KG1 (cell line): ENCODE measurements at regions not wholly inside any gene's neighbourhood (a gene's known extent, or its start where the extent isn't known, plus 50 kb on each side); places are given as distances from the start of the nearest gene placed in this dataset.
"Not testable (repeated sequence)": the region's sequence is repeated elsewhere in the genome, so short reads cannot be mapped to it uniquely, and the experiment has no call there.

ENCODE experiments used
- DNase-seq: peaks from one replicate; lab custom pipeline; 2025; lab: John Stamatoyannopoulos, UW

DNA sequence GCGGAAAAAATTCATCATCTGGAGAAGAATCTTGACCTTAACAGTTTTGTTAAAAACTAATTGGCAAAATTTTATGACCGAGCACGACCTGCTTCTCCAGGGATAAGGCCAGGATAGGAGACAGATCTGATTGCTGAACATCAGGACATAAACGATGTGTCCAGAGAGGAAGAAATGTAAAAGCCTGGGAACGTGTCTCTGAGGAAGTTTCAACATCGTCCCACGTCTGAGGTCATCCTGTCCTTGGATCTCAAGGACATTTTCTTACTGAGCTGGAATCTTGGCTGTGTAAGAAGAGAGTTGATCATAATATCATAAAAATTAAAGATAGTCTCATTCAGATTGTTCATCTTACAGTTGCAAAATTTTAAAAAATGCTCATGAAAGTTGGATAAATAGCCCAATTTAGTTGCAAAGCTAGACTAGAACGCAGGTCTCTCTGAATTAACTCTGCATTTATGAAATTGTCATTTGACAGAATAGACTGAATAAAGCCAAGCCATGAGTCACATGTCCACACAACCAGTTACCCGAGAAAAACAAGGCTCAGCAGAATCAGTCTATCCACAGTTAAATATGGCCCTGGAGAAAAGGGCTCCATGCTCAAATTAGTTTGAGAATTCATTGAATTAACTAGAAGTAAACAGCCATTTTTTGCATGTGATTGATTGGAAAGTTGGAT is 120.0 kb upstream of the EGFR start:
- no peak for DNase-seq

DNA sequence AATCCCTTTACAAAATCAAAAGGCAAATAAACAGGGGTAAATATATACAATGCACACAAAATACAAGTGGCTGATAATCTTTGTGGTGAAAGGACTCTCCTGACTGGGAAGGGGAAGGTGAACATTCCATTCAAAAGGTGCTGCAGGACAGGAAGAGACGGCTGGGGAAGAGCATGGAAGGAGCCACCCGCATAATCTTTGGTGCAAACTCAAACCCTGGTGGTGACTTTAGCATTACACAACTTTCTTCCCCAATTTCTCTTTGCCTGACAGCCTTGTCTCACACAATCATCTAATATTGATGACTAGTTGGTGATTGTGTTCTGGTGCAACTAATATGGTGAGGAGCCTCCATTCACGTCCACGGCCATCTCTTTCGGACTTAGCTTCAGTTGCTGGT is 117.0 kb upstream of the EGFR start:
- DNase-seq: no peak

DNA sequence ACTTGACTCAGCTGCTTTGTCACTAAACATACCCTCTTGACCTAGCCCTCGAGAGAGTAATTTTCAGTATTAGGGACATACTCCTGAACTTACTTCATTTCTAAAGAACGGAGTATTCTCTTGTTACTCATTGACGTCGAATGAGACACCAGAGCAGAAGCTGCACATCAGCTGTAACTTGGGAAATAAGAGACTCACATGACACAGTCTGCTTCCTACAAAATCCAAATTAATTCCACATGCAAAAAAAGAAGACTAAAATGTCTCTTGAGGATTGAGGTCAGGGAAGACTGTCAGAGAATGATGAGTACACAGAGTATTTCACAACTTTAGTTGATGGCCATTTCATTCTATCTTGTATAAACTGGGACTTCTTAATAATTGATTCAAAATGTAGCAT is 114.7 kb upstream of the EGFR start:
- no peak for DNase-seq

DNA sequence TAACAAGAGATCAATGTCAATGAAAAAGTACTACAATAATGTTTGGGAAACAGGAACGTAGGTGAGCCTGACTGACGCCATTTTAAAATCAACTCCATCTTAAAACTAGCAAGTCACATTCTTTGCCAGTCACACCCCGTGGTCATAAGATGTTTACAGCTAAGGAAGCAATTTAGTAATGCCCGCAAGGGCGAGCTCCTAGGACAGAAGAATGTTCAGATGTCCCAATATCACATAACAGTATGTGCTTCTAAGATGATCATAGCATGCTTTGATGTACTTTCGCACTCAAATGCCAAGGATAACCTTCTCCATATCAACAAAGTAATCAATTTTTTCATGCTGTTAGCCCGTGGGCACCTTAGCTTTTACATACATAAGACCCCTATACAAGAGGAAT is 113.8 kb upstream of the EGFR start:
- no peak for DNase-seq

DNA sequence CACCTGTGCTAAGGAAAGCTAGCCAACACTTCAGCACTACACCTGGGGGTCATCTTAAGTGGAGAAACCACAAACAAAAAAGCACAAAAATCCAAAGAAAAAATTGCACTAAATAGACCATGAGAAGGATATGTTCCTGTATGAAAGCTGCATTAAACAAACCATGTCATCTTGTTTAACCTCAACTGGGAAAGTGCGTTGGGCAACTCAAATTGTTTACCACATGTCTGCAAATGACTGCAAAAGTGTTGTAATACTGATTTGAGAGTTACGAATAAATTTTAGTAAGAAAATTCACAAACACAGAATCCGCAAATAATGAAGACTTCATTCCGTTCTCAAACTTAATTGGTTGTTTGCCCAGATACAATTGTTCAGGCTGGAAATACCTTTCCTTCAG is 111.9 kb upstream of the EGFR start:
- no peak for DNase-seq

DNA sequence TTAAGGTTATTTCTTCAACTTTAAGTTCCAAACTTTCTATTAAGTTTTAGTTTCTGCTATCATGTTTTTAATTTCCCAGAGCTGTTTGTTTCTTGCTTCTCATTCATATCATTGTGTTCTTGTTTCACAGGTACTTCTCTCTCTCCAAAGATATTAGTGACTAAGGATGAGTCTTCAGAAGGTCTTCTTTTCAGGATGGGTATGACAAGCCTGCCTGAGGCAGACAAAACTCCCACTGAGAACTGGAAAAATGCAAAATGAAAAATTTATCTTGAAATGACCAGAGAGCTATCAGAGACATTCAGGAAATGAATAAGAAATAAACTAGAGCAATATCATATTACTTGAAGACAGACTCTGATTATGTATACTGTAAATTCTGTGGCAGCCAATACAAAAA is 110.8 kb upstream of the EGFR start:
- no peak for DNase-seq

DNA sequence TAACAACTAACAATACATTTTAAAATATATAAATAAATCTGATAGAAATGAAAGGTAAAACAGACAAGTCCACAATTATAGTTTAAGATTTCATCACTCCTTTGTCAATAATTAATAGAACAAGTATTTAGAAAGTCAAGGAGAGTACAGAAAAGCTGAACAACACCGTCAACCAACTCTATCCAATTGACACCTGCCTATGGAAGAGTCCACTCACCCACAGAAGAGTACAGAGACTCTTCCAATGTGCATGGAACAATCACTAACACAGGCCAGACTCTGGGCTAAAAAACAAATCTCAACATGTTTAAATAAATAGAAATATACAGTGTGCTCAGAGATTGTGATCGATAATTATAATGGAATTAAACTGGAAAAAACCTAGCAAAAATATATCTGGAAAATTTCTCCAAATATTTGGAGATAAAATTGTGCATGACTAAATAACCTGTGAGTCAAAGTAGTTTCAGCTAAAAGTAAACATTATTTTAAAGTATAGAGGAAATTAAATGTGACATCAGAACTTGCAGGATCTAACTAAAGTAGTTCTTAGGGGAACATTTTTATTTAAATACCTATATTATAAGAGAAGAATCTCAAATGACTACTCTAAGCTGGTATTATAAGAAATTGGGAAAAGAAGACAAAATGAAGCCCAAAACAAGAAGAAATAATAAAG is 109.9 kb upstream of the EGFR start:
- DNase-seq: no peak

DNA sequence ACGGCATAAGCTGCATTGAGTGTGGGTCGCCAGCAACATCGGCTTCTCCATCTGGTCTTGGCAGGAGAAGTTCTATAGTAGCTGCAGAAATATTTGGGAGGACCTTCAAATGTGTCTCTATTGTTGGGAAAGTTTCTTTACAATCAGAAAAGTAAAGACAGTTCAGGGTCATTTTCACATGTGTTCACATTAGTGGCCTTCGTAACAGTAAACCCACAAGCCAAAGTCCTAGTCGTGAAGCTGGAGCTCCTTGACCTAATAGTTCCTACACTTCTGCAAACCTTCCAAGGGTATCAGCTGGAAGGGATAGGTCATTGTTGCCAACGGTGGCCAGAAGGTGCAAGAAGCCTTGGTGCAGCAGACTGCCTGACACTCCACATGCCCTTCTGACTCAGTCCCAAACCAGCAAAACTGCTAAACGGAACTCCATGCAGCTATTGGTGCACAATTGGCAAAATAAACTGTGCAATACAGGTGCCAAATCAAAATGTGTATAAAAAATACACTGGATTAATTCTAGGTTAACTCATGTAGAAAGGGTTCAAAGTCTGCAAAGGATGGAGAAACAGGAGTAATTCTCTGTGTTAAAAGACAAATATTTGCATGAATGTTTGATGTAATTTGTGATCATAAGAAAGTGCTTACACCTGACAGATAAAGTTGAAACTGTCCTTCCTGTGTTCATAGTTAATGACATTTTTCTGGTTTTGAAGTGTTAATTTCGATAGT is 102.8 kb upstream of the EGFR start:
- no peak for DNase-seq

DNA sequence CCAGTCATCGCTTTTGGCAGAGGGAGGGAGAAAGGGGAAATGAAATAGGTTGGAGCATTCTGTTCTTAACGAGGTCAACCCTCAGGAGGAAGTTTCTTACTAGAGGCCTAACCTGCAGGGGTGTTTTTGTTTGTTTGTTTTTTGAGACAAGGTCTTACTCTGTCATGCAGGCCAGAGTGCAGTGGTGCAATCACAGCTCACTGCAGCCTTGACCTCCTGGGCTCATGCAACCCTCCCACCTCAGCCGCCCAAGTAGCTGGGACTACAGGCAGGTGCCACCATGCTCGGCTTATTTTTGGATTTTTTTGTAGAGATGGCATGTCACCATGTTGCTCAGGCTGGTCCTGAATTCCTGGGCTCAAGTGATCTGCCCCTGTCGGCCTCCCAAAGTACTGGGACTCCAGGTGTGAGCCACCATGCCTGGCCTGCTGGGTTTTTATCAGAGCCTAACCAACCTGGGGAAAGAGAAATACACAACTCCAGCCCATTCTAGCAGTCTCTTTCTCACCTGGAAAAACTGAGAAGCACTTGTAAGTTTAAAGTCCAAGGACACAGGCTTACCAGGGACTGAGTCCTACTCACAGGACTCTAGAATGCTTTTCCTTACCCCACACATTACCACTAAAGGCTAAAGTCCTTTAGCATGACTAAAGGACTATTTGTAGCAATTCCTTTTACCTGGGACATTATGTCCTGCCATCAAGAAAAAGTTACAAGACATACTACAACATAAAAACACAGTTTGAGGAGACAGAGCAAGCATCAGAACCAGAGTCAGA is 101.0 kb upstream of the EGFR start:
- DNase-seq: no peak

DNA sequence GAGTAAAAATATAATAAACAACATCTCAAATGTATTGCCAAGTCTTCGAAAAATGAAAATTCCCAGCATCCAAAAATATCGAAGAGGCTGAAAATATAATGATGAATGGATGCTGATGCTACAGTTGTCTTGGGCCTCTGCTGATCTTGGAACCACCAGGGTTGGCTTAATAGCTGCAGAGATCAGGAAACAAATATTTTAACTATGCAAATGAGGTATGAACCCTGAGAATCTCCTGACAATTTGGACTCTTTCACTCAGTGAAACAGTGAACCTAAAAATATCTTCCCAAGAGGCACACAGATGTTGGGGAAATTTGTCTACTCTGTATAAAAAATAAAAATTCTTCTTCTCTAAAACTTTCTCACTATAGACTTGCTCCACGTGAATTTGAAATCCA is 97.7 kb upstream of the EGFR start:
- no peak for DNase-seq

DNA sequence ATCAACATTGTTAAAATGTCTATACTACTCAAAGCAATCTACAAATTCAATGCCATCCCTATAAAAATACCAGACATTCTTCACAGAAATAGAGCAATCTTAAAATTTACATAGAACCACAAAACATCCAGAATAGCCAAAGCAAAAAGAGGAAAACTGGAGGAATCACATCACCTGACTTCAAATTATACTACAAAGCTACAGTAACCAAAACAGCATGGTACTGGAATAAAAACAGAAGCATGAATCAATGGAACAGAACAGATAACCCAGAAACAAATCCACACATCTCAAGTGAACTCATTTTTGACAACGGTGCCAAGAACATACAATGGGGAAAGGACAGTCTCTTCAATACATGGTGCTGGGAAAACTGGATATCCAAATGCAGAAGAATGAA is 87.3 kb upstream of the EGFR start:
- no peak for DNase-seq

DNA sequence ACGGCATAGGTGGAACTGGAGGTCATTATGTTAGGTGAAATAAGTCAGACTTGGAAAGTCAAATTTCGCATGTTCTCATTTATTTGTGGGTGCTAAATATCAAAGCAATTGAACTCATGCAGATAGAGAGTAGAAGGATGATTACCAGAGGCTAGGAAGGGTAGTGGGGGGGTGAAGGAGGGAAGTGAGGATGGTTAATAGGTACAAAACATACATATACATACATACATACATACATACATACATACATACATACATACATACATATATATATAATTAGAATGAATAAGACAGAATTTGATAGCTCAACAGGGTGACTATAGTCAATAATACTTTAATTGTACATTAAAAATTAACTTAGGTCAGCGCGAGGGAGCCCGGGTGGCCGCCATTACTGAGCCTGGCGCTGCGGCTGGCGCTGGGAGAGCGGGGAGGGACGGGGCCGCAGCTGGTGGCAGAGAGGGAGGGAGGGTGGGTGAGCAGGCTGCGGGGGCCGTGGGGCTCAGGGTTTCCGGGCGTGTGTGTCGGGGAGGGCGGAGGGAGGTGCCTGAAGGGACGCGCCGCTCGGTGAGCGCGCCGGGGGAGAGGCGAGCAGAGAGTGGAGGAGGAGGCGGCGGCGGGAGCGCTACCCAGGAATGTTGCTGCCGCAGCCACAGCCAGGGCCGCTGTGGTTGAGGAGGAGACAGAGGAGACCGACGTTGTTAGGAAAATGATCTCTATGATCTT is 85.8 kb upstream of the EGFR start:
- no peak for DNase-seq

DNA sequence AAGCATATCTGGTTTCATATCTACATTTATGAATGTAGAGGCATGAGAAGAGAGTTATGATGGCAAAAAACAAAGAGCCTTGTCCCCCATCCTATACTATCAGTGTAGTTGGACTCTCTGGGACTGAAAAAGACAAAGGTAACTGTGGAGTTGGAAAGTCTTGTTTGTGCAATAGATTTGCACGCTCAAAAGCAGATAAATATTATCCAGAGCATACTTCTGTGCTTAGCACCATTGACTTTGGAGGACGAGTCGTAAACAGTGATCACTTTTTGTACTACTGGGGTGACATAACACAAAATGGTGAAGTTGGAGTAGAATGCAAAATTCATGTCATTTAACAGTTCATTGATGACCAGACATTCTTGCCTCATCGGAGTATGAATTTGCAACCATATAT is 85.2 kb upstream of the EGFR start:
- no peak for DNase-seq

DNA sequence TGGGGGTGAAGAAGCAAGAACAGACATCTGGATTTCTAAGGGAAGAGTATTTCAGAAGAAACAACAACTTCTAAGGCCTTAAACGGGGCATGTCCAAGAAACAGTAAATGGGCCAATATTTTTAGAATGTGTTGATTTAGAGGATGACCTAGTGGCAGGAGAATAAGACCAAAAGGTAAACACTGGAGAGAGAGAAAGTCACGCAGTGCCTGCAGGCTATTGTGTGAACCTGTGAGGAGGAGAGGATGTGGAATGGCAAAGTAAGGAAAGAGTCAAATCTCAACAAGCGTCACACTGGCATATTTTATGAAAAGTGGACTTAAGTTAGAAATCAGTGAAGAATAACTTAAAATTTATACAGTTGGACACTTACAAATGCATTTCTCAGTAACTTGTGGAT is 78.1 kb upstream of the EGFR start:
- DNase-seq: no peak

DNA sequence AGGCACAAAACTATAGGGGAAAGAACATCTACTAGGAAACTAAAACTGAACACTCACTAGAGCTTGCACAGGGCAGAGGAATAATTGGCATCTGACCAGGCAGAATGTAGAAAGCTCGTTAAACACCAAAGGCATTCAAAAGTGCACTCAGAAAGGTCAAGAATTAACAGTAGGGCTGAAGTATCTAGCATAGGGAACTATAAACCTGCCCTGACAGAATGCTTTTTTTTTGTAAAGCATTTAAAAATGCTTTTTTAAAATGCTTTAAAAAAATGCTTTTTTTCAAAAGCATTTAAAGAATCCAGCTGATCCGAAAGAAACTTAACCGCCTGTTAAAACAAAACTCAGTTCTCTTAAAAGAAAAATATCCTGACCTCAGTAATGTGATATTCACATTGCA is 74.6 kb upstream of the EGFR start:
- DNase-seq: no peak

DNA sequence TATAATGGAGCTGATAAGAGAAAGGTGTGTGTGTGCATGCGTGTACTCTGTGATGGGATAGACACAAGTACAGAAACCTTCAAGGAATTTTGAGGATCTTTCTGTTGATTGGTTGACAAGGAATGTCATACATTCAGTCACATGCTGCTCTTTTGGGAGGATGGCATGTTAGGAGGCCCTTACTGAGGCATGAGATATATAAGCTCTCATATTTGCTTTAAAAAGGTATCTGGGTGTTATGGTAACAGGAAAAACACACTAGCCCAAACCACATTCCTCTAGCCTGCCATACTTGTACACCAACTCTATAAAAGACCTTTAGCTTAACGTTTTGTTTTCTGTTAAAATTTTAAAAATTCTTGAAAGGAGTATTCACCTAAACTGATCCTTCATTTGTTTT is 72.5 kb upstream of the EGFR start:
- DNase-seq: no peak

DNA sequence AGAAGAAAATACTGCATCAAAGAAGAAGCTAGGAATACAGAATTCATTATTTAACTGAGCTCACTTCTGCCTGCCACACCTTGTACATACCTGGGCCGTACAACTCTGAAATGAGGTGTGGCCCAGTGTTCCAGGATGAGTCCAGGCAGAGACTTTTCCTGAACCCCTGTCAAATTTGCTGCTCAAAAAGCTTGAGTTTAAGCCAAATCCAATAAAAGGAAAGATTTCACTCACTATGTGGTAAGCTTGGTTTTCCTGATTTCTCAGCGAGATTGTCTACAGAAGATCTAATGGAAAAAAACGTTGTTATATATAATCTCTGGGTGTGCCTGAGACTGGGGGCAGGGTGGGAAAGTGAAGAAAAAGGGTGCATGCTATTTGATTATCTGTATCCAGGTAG is 72.1 kb upstream of the EGFR start:
- no peak for DNase-seq

DNA sequence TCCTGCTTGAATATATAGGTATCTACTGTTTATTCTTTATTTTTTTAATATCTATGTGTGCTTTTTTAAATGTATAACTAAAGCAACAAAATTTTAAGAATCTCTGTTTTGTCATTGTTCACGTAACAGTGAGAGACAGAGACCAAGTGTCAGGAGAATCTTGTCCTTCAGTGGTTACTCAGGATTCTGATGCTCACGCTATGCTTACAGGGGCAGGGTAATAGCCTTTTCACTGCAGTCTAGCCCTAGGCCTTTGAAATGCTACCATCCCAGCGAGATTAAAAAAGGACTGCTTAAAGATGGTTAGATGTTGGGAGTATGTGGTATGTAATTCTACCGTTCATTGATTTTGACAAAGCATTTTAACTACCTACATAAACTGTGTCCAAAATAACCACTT is 71.6 kb upstream of the EGFR start:
- DNase-seq: no peak

DNA sequence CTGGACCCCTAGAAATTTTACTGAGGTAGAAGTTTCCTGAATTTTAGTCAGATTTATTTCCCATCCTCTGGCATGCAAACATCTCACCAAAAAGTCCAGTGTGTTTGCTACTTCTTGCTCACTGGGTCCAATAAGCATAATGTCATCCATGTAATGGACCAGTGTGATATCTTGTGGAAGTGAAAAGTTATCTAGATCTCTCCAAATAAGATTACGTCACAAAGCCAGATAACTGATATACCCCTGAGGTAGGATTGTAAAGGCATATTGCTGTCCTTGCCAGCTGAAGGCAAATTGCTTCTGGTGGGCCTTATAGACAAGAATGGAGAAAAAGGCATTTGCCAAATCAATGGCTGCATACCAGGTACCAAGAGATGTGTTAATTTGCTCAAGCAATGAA is 69.3 kb upstream of the EGFR start:
- DNase-seq: not testable (repeated sequence)

DNA sequence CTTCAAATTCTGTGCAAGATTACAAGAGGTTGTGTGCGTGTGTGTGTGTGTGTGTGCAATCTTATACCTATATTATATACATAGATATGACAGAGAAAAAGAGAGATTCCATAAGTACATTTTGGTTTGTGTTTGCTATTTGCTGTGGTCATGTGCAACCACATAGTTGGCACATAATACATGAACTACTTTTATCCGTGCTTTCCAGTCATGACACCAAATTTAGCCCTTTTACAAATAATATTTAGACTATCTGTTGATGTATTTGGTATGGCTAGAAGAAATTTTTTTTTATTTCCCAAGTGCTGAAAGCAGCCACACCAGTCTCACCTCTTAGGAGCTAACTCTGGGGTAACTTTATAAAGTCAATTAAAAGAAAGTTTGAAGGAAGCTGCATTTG is 63.5 kb upstream of the EGFR start:
- no peak for DNase-seq

DNA sequence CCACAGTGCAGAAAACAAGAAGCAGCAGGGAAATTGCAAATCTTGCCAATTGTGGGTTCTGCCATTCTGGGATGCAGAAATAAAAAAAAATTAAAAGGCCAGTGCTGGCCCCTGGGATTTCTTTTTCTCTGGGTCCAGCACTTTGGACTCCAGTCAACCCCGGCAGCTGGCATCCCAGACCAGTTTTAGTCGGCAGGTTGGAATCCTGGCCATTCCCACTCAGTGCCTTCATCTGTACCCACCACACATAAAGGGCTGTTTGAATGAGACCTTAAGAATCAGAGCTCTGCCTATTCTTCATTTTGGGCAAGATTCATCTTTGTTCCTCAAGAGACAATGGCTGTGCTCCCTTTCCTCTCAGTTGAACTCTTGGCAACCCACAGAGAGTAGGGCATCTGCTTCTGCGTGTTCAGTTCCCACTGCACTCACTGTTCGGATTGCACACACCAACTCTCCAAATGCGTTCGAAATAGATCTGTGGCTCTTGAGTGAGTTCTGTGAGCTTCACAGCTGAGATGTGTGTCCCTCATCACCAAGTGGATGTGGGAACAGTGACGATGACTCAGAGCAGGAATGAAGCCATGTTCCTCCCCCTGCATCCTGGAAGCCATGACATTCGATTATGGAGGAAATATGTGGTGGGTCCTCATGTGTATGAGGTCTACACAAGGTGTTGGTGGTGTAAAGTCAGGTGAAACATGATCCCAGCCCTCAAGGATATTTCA is 63.0 kb upstream of the EGFR start:
- no peak for DNase-seq
